Tibial nerve (tissue), 4 donors: ENCODE measurements at regions not wholly inside any gene's neighbourhood (a gene's known extent, or its start where the extent isn't known, plus 50 kb on each side); places are given as distances from the start of the nearest gene placed in this dataset.

ENCODE experiments used
- DNase-seq, 2 donors: peaks; one replicate each; pipeline ENCODE4 v3.0.0-alpha.2; 2019; ENCODE audit warnings: low spot score in 2 of 2
- H3K27ac ChIP-seq, 4 donors: fragments of 200-600 bp; sonication (generic) in 3 of 4; one replicate each; pipeline ENCODE4 v1.5.1; 2017 to 2019; ENCODE audit warnings: mild to moderate bottlenecking in 1 of 4
- H3K27me3 ChIP-seq, 2 donors: fragments of 200-600 bp; sonication (generic) in 1 of 2; one replicate each; pipeline versions ENCODE4 v1.5.1 to v1.6.0; 2017 to 2019
- H3K36me3 ChIP-seq, 3 donors: fragments of 200-600 bp; sonication (generic); one replicate each; pipeline ENCODE4 v1.5.1; 2018 to 2019
- H3K4me1 ChIP-seq, 4 donors: fragments of 200-600 bp; sonication (generic) in 3 of 4; one replicate each; pipeline ENCODE4 v1.5.1; 2017 to 2019
- H3K4me3 ChIP-seq, 4 donors: fragments of 200-600 bp; sonication (generic) in 3 of 4; one replicate each; pipeline ENCODE4 v1.5.1; 2017 to 2019; ENCODE audit warnings: mild to moderate bottlenecking in 1 of 4, moderate library complexity in 1 of 4
- H3K9me3 ChIP-seq, 4 donors: fragments of 200-600 bp; sonication (generic) in 3 of 4; one replicate each; pipeline ENCODE4 v1.5.1; 2017 to 2019
- CTCF ChIP-seq, 5 experiments: fragments of 200-600 bp in 3 of 5; fragments of 450-650 bp in 2 of 5; sonication (generic) in 3 of 5; IDR thresholded peaks; one replicate each; pipeline ENCODE4 v1.5.1; 2016 to 2019; ENCODE audit warnings: antibody characterized with exemption in 5 of 5, mild to moderate bottlenecking in 3 of 5, moderate library complexity in 2 of 5
- EP300 ChIP-seq, 2 donors: sonication (generic); formaldehyde crosslinking; IDR thresholded peaks; one replicate each; pipeline ENCODE4 v1.6.1; 2017; ENCODE audit warnings: antibody characterized with exemption in 2 of 2, mild to moderate bottlenecking in 1 of 2
- POLR2A ChIP-seq, 2 donors: fragments of 450-650 bp; IDR thresholded peaks; one replicate each; pipeline ENCODE4 v1.6.1; 2017; ENCODE audit warnings: antibody characterized with exemption in 2 of 2, mild to moderate bottlenecking in 2 of 2, moderate library complexity in 2 of 2
- WGBS, 2 donors: methylation state at CpG; one replicate each; pipeline ENCODE4 v1.1.5; 2018; 5-methylcytosine and 5-hydroxymethylcytosine counted together

GRCh38 chr2:172326211-172326509 lies 101.2 kb upstream of the ITGA6 start:
- Histone ChIP-seq H3K27me3 (no peaks in the 10 kb centered on the region), H3K27ac (no peak overlapping the region), H3K9me3 (no peaks in the 10 kb centered on the region), H3K4me3 (no peak overlapping the region), H3K36me3 (no peaks in the 10 kb centered on the region), H3K4me1 (peaks cover 0 to 29% (median 0%) of the 10 kb centered on the region in 4 donors)
- WGBS, 2 donors: 82 to 83% methylated on average over 1 of the region's 1 CpG
- no peak for DNase-seq
- TF ChIP-seq POLR2A (IDR thresholded peaks at IDR 0.05) (no peak), CTCF (IDR thresholded peaks at IDR 0.05) (no peak), EP300 (IDR thresholded peaks at IDR 0.05) (no peak)

GRCh38 chr2:172328103-172328841 lies 99.1 kb upstream of the ITGA6 start:
- Histone ChIP-seq H3K27me3 (no peaks in the 10 kb centered on the region), H3K36me3 (no peaks in the 10 kb centered on the region), H3K4me1 (peaks cover 0 to 36% (median 0%) of the 10 kb centered on the region in 4 donors), H3K27ac (peak overlapping the region in 1 of 4 donors; percentile 68), H3K4me3 (no peak overlapping the region), H3K9me3 (no peaks in the 10 kb centered on the region)
- WGBS, 2 donors: 44 to 63% methylated on average over 3 of the region's 3 CpGs
- no peak for TF ChIP-seq POLR2A (IDR thresholded peaks at IDR 0.05)
- TF ChIP-seq EP300 (IDR thresholded peaks at IDR 0.05): no peak
- TF ChIP-seq CTCF (IDR thresholded peaks at IDR 0.05): no peak
- DNase-seq: no peak

GRCh38 chr2:172329416-172329773 lies 98.0 kb upstream of the ITGA6 start:
- Histone ChIP-seq H3K27me3 (no peaks in the 10 kb centered on the region), H3K9me3 (no peaks in the 10 kb centered on the region), H3K36me3 (no peaks in the 10 kb centered on the region), H3K4me3 (no peak overlapping the region), H3K4me1 (peaks cover 0 to 34% (median 0%) of the 10 kb centered on the region in 4 donors), H3K27ac (peak overlapping the region in 2 of 4 donors; percentile 50 to 68)
- no peak for DNase-seq
- TF ChIP-seq CTCF (IDR thresholded peaks at IDR 0.05) (no peak), EP300 (IDR thresholded peaks at IDR 0.05) (no peak), POLR2A (IDR thresholded peaks at IDR 0.05) (no peak)
- 61 to 87% methylated on average over 2 of the region's 2 CpGs for WGBS, 2 donors

- WGBS, 2 donors: 52 to 65% methylated on average over 14 of the region's 14 CpGs
- peak in 1 of 2 donors; percentile 25 for DNase-seq
- no peak overlapping the region for H3K4me3 ChIP-seq
- TF ChIP-seq CTCF (IDR thresholded peaks at IDR 0.05) (no peak), EP300 (IDR thresholded peaks at IDR 0.05) (peak in 1 of 2 donors; percentile 40), POLR2A (IDR thresholded peaks at IDR 0.05) (no peak)
- peaks cover 0 to 34% (median 0%) of the 10 kb centered on the region in 4 donors for H3K4me1 ChIP-seq
- H3K9me3 ChIP-seq: no peaks in the 10 kb centered on the region
- no peaks in the 10 kb centered on the region for H3K36me3 ChIP-seq
- H3K27ac ChIP-seq: peak overlapping the region in 3 of 4 donors; percentile 50 to 68 (median 50)
- H3K27me3 ChIP-seq: no peaks in the 10 kb centered on the region
These were observed 97.4 kb upstream of the ITGA6 start for GRCh38 chr2:172329774-172330671.

GRCh38 chr2:172332507-172332906 lies 94.9 kb upstream of the ITGA6 start:
- no peak for DNase-seq
- H3K4me3 ChIP-seq: no peak overlapping the region
- peaks cover 0 to 40% (median 0%) of the 10 kb centered on the region in 4 donors for H3K4me1 ChIP-seq
- TF ChIP-seq CTCF (IDR thresholded peaks at IDR 0.05) (no peak), POLR2A (IDR thresholded peaks at IDR 0.05) (no peak)
- H3K9me3 ChIP-seq: no peaks in the 10 kb centered on the region
- H3K27ac ChIP-seq: no peak overlapping the region
- WGBS, 2 donors: 75 to 97% methylated on average over 8 of the region's 8 CpGs
- H3K36me3 ChIP-seq: no peaks in the 10 kb centered on the region
- H3K27me3 ChIP-seq: no peaks in the 10 kb centered on the region
